B cell (primary cell): ENCODE measurements at regions not wholly inside any gene's neighbourhood (a gene's known extent, or its start where the extent isn't known, plus 50 kb on each side); places are given as distances from the start of the nearest gene placed in this dataset.

Experiments
- ATAC-seq: fragments of 200-7000 bp; cut with Tn5 transposase; one replicate; pipeline ENCODE4 v1.10.0; 2021; ENCODE audit warnings: low read depth, mild to moderate bottlenecking, moderate number of reproducible peaks, moderate library complexity
- CTCF ChIA-PET: fragments of 350-600 bp; sonication (Branson Sonifier 250); formaldehyde crosslinking; loops from one replicate; lab custom pipeline; 2021; ENCODE audit warnings: antibody characterized with exemption, inconsistent platforms; lab: Charles Lee
- POLR2A ChIA-PET: fragments of 350-600 bp; sonication (Branson Sonifier 250); formaldehyde crosslinking; loops from one replicate; lab custom pipeline; 2021; ENCODE audit warnings: antibody characterized with exemption; lab: Charles Lee
- DNase-seq: peaks from one replicate; pipeline ENCODE4 v3.0.0; 2013
- H2AFZ ChIP-seq: 2 replicates; pipeline ENCODE4 v1.6.1; 2012; ENCODE audit warnings: mild to moderate bottlenecking, low read depth, low read length; ENCODE audit not compliant: insufficient read depth, poor library complexity, severe bottlenecking
- H3K27ac ChIP-seq, 2 donors: 1 replicate in 1 of 2; 2 replicates in 1 of 2; pipeline ENCODE4 v1.5.1; 2012 to 2013; ENCODE audit warnings: low read length in 2 of 2, mild to moderate bottlenecking in 2 of 2, moderate library complexity in 1 of 2
- H3K27me3 ChIP-seq, 4 experiments: fragments of 200-600 bp in 1 of 4; sonication (generic) in 1 of 4; replicated peaks in 1 of 4; 1 replicate in 2 of 4; 2 replicates in 2 of 4; pipeline versions ENCODE4 v1.6.1 to v1.7.0; 2013 to 2016; ENCODE audit warnings: low read length in 3 of 4, mild to moderate bottlenecking in 2 of 4, mixed read lengths in 1 of 4, moderate library complexity in 1 of 4; ENCODE audit not compliant: insufficient read depth in 4 of 4, control insufficient read depth in 3 of 4; ENCODE audit errors: control extremely low read depth in 1 of 4
- H3K36me3 ChIP-seq, 2 experiments: replicated peaks in 1 of 2; 1 replicate in 1 of 2; 2 replicates in 1 of 2; pipeline versions ENCODE4 v1.6.1 to v1.7.1; 2013; ENCODE audit warnings: low read length in 1 of 2; ENCODE audit not compliant: insufficient read depth in 2 of 2, control insufficient read depth in 1 of 2; ENCODE audit errors: control extremely low read depth in 1 of 2, extremely low read depth in 1 of 2
- H3K4me1 ChIP-seq, 2 donors: fragments of 200-600 bp in 1 of 2; sonication (generic) in 1 of 2; 1 replicate in 1 of 2; 2 replicates in 1 of 2; pipeline versions ENCODE4 v1.5.1 to v1.6.1; 2013 to 2017; ENCODE audit warnings: low read length in 2 of 2; ENCODE audit not compliant: control insufficient read depth in 2 of 2, insufficient read depth in 2 of 2
- H3K4me2 ChIP-seq: replicated peaks from 2 replicates; pipeline ENCODE3; 2012; ENCODE audit warnings: mild to moderate bottlenecking, low read depth, low read length; ENCODE audit not compliant: poor library complexity, severe bottlenecking
- H3K4me3 ChIP-seq, 5 experiments: fragments of 200-600 bp in 1 of 5; sonication (generic) in 1 of 5; 1 replicate in 3 of 5; 2 replicates in 2 of 5; pipeline versions ENCODE4 v1.5.1 to v1.7.0; 2011 to 2016; ENCODE audit warnings: low read length in 4 of 5, mild to moderate bottlenecking in 4 of 5, low read depth in 2 of 5, control low read depth in 1 of 5, moderate library complexity in 1 of 5; ENCODE audit not compliant: insufficient read depth in 1 of 5; ENCODE audit errors: control extremely low read depth in 1 of 5, extremely low read depth in 1 of 5
- H3K79me2 ChIP-seq: fragments of 200-600 bp; sonication (generic); one replicate; pipeline ENCODE4 v1.6.0; 2016; ENCODE audit warnings: low read length; ENCODE audit not compliant: control insufficient read depth, insufficient read depth
- H3K9ac ChIP-seq: fragments of 200-600 bp; sonication (generic); 2 replicates; pipeline ENCODE4 v1.6.1; 2017; ENCODE audit warnings: mild to moderate bottlenecking, low read length, moderate library complexity
- H3K9me3 ChIP-seq, 3 donors: one replicate each; pipeline versions ENCODE4 v1.6.1 to v1.7.1; 2013; ENCODE audit warnings: low read length in 2 of 3; ENCODE audit not compliant: control insufficient read depth in 2 of 3, insufficient read depth in 1 of 3; ENCODE audit errors: control extremely low read depth in 1 of 3
- H4K20me1 ChIP-seq: 2 replicates; pipeline ENCODE4 v1.6.0; 2012; ENCODE audit warnings: mild to moderate bottlenecking, low read length; ENCODE audit not compliant: insufficient read depth, control insufficient read depth, poor library complexity, severe bottlenecking
- H3K27ac Mint-ChIP-seq: one replicate; pipeline ENCODE4 v1.8.0; 2021; ENCODE audit warnings: mixed read lengths
- H3K27me3 Mint-ChIP-seq: one replicate; pipeline ENCODE4 v1.8.0; 2021; ENCODE audit warnings: mixed read lengths
- H3K4me1 Mint-ChIP-seq: one replicate; pipeline ENCODE4 v1.8.0; 2021; ENCODE audit warnings: mixed read lengths
- H3K4me3 Mint-ChIP-seq: one replicate; pipeline ENCODE4 v1.8.0; 2021; ENCODE audit warnings: mixed read lengths
- H3K9me3 Mint-ChIP-seq: one replicate; pipeline ENCODE4 v1.8.0; 2022; ENCODE audit warnings: mixed read lengths; ENCODE audit not compliant: insufficient read depth
- CTCF ChIP-seq: fragments of 200-600 bp; IDR thresholded peaks from one replicate; pipeline ENCODE4 v1.8.0; 2022; ENCODE audit warnings: antibody characterized with exemption, mild to moderate bottlenecking
- EZH2 ChIP-seq: IDR thresholded peaks from 2 replicates; pipeline ENCODE4 v1.6.1; 2012; ENCODE audit warnings: borderline replicate concordance, low read depth, mild to moderate bottlenecking, moderate library complexity, low read length; ENCODE audit not compliant: insufficient read depth, poor library complexity, severe bottlenecking
- WGBS: methylation state at CpG from one replicate; pipeline ENCODE4 v1.1.5; 2013; ENCODE audit warnings: missing lambda C conversion rate; ENCODE audit not compliant: insufficient coverage; 5-methylcytosine and 5-hydroxymethylcytosine counted together
- intact Hi-C: fragments of 100-400 bp; cut with micrococcal nuclease; formaldehyde crosslinking; loops from one replicate; pipeline ENCODE4 v1.10.0; 2022

GRCh38 chr6:112429226-112429625 is 82.1 kb downstream of the RFPL4B start:
- DNase-seq (no peak), ATAC-seq (no peak)
- Histone ChIP-seq H3K27ac (no peak overlapping the region), H2AFZ (no peak overlapping the region), H3K4me2 (no peak overlapping the region), H3K4me1 (no peaks in the 10 kb centered on the region), H3K27me3 (no peaks in the 10 kb centered on the region), H3K4me3 (no peak overlapping the region), H3K9me3 (no peaks in the 10 kb centered on the region), H3K9ac (no peak overlapping the region), H3K79me2 (no peaks in the 10 kb centered on the region), H3K36me3 (no peaks in the 10 kb centered on the region), H4K20me1 (no peaks in the 10 kb centered on the region)
- ChIA-PET CTCF (no interaction called here), POLR2A (no interaction called here)
- intact Hi-C loops, result no loop called here
- H3K9me3 Mint-ChIP-seq, result no peaks in the 10 kb centered on the region
- no peaks in the 10 kb centered on the region for H3K4me1 Mint-ChIP-seq
- TF ChIP-seq EZH2 (no peak), CTCF (no peak)
- WGBS, result 88% methylated on average over 1 of the region's 3 CpGs
- H3K4me3 Mint-ChIP-seq, result no peak overlapping the region
- no peak overlapping the region for H3K27ac Mint-ChIP-seq
- H3K27me3 Mint-ChIP-seq, result no peaks in the 10 kb centered on the region

GRCh38 chr6:112431803-112432202 is 84.7 kb downstream of the RFPL4B start:
- Histone ChIP-seq H3K9ac (no peak overlapping the region), H3K4me3 (no peak overlapping the region), H3K27me3 (no peaks in the 10 kb centered on the region), H3K27ac (no peak overlapping the region), H4K20me1 (no peaks in the 10 kb centered on the region), H3K36me3 (no peaks in the 10 kb centered on the region), H2AFZ (no peak overlapping the region), H3K9me3 (no peaks in the 10 kb centered on the region), H3K4me2 (no peak overlapping the region), H3K4me1 (no peaks in the 10 kb centered on the region), H3K79me2 (no peaks in the 10 kb centered on the region)
- Mint-ChIP-seq H3K4me1 (no peaks in the 10 kb centered on the region), H3K27me3 (no peaks in the 10 kb centered on the region), H3K9me3 (no peaks in the 10 kb centered on the region), H3K27ac (no peak overlapping the region), H3K4me3 (no peak overlapping the region)
- CTCF ChIA-PET, result no interaction called here
- ATAC-seq (no peak), DNase-seq (no peak)
- WGBS, result no CpG with 5 or more reads among the region's 2 CpGs
- TF ChIP-seq CTCF (no peak), EZH2 (no peak)
- POLR2A ChIA-PET, result no interaction called here
- intact Hi-C loops, result no loop called here
